C1 segment of cervical spinal cord (tissue), 14 donors: ENCODE measurements at regions not wholly inside any gene's neighbourhood (a gene's known extent, or its start where the extent isn't known, plus 50 kb on each side); places are given as distances from the start of the nearest gene placed in this dataset.
"Not testable (repeated sequence)": the region's sequence is repeated elsewhere in the genome, so short reads cannot be mapped to it uniquely, and the experiment has no call there.

Experiments used
- DNase-seq, 14 donors: peaks; one replicate each; lab custom pipeline; 2025; lab: John Stamatoyannopoulos, UW

GRCh38 chr9:103237571-103238109 lies 242.5 kb downstream of the CYLC2 start:
- DNase-seq, result not testable (repeated sequence)

- DNase-seq, result no peak
Measured at GRCh38 chr9:103242025-103242424, 246.9 kb downstream of the CYLC2 start.

- DNase-seq, result no peak
Measured at GRCh38 chr9:103242486-103242885, 247.4 kb downstream of the CYLC2 start.

GRCh38 chr9:103243553-103243952 lies 248.4 kb downstream of the CYLC2 start:
- no peak for DNase-seq

- no peak for DNase-seq
Measured at GRCh38 chr9:103245369-103245768, 250.2 kb downstream of the CYLC2 start.

GRCh38 chr9:103261951-103262350 lies 266.8 kb downstream of the CYLC2 start:
- DNase-seq, result no peak

GRCh38 chr9:103266064-103266463 lies 270.9 kb downstream of the CYLC2 start:
- no peak for DNase-seq

GRCh38 chr9:103277240-103277639 lies 282.1 kb downstream of the CYLC2 start:
- no peak for DNase-seq

GRCh38 chr9:103281126-103281525 lies 286.0 kb downstream of the CYLC2 start:
- no peak for DNase-seq

GRCh38 chr9:103287361-103287760 lies 292.2 kb downstream of the CYLC2 start:
- no peak for DNase-seq

- no peak for DNase-seq
Measured at GRCh38 chr9:103296189-103296588, 301.1 kb downstream of the CYLC2 start.

- DNase-seq, result no peak
Measured at GRCh38 chr9:103301051-103301450, 305.9 kb downstream of the CYLC2 start.

GRCh38 chr9:103304797-103305196 lies 309.7 kb downstream of the CYLC2 start:
- no peak for DNase-seq

GRCh38 chr9:103319979-103320378 lies 324.8 kb downstream of the CYLC2 start:
- no peak for DNase-seq

GRCh38 chr9:103323699-103324098 lies 328.6 kb downstream of the CYLC2 start:
- DNase-seq, result no peak

GRCh38 chr9:103335461-103335860 lies 340.3 kb downstream of the CYLC2 start:
- DNase-seq, result no peak

- DNase-seq, result no peak
Measured at GRCh38 chr9:103355000-103355399, 359.9 kb downstream of the CYLC2 start.

- DNase-seq, result not testable (repeated sequence)
Measured at GRCh38 chr9:103357980-103358379, 362.8 kb downstream of the CYLC2 start.

- DNase-seq, result no peak
Measured at GRCh38 chr9:103361906-103362305, 366.8 kb downstream of the CYLC2 start.

- DNase-seq, result no peak
Measured at GRCh38 chr9:103362986-103363385, 367.9 kb downstream of the CYLC2 start.

GRCh38 chr9:103364753-103365152 lies 369.6 kb downstream of the CYLC2 start:
- no peak for DNase-seq

GRCh38 chr9:103371152-103371551 lies 376.0 kb downstream of the CYLC2 start:
- DNase-seq, result no peak

GRCh38 chr9:103372828-103373227 lies 377.7 kb downstream of the CYLC2 start:
- no peak for DNase-seq

GRCh38 chr9:103377667-103378066 lies 382.5 kb downstream of the CYLC2 start:
- no peak for DNase-seq
